HT1080 (cell line): ENCODE measurements at regions not wholly inside any gene's neighbourhood (a gene's known extent, or its start where the extent isn't known, plus 50 kb on each side); places are given as distances from the start of the nearest gene placed in this dataset.
"Not testable (repeated sequence)": the region's sequence is repeated elsewhere in the genome, so short reads cannot be mapped to it uniquely, and the experiment has no call there.

Source experiments
- DNase-seq: peaks from one replicate; pipeline ENCODE4 v3.0.0-alpha.2; 2015; ENCODE audit warnings: low read depth

DNA sequence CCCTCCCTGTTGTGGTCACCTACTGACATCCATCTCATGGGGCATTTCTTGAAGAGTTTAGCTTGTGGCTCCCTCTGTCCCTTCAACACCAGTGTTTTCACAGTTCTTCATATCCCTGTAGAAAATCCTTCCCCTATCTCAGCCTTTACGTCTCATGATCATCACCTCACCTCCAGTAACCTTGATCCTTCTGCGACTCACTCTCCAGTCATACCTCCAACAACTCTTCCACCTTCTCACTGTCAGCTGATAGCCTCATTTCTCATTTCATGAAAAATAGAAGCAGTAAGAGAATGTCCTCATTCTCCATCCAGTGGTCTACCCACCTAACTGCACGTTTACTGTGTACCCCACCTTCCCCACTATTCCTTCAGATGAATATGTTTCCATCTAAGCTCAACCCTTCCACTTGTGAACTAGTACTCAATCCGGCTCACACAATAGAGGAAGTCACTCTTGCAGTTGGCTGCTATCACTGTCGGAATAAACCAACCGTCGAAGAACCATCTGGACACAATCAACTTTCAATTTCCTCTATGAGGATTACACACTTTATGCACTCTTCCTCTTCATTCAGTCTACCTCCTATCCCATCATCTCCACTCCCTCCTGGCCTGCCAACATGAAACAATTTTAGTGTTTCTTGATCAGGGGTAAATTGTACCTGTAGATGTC is 256.0 kb downstream of the AHR start:
- DNase-seq, result peak; percentile 23

DNA sequence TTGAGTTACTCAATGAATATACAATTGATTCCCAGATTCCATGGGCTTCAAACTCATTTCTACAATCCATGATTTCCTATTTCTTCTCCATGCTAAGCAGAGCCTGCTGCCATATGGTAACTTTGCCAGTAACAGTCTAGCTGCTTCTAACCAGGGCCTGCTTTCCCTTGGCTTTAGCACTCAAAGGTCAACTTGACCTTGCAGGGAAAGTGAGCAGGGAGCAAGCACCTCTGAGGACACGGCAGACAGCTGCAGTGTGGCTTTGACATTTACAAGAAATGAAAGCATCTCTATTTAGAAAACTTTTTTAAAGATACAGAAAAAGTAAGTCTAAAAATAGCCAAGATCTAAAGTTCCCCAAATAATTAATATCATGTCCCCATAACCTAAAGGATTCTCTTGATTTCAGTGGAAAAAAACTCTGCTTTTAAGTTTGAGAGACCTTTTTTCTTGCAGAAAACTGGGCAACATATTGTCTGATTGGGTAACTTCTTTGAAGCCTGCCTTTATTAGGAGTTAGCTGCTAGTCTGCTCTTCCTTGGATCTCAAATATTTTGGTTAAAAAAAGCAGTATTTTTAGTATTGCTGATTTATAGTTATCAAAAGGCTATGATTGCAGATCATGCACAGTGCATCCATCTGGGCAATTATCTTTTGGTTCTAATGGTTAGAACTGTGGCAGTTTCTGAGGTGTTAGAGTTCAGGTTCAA is 257.9 kb downstream of the AHR start:
- no peak for DNase-seq

DNA sequence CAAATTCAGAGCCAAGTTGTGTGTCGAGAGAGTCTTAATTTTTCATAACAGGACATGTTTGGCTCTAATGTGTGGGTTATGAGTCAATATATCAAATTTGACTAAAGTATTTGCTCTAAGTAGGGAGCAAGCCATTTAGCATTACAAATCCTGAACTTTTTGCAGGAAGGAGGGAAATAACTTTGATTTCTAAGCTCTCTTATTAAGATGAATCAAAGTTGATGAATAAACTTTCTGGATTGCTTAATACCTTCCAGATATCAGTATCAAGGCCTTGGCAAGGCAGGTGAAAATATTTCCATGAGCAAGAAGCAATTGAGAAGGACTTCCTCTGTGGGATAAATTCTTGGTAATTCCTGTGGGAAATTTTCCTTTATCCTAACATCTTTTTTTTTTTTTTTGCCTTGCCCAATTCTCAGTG is 258.8 kb downstream of the AHR start:
- DNase-seq, result no peak

DNA sequence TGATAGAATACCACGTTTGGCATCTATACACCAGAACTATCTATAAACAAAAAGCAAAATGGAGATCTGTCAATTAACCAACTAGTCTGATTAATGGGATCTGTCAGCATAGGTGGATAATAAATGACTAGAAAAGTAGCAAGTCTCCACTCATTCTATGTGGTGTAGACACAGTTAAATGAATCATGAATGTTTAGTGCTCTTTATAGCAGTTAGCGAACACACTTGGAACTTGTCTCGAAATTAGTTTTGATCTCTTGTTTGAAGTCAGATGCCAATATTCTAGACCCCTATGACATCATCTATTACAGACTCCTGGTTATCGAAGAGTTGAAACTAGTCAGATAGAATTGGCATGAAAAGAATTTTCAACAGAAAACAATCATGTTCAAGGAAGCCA is 259.7 kb downstream of the AHR start:
- DNase-seq, result no peak

DNA sequence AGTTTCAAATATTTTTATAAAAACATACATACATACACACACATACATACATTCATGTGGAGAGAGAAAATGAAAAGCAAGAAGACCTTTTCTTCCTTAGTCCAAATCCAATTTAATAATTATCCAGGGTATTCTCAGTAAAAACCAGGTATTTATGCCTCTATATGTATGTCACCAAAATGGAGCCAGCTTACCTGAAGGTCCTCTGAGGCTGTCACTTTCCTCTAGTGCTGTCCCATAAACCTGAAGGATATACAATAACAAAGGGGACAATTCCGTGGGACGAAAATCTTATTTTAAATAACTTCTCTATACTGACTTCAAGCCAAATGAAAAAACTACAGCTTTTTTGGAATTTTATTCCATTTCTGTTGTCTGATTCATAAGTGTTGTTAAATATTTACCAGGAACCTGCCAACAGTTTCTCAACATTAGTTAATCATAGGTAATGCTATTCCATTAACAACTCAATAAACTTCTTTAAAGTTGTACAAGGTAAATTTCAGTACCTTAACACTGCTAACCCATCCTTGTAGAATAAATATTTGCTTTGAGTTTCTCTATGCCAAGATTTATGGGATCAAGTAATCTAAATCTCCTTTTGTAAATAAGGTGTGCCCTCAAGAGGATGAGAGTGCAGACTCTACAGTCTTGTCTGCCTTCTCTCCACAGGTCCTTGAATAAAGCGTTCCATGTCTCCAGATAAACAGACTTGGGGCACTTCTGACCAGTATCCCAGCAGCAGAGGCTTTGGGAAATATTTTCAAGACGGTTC is 260.3 kb downstream of the AHR start:
- no peak for DNase-seq

DNA sequence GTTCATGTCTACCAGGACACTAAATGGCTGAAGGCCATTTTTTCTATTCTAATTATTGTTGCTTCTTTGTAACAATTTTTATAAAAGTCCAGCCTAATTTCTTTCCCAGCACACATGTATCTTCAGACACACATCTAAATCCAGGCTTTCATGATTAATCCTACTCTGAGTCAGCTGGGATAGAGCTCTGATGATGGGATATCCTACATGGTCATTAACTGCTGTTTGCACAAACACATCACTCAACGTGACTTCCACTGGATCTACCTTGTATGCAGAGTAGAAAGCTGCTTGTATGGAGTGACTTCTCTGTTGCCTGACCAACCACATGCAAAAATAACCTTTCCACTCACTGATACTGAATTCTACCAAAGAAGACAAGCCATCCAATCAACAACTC is 260.9 kb downstream of the AHR start:
- DNase-seq, result peak; percentile 28

DNA sequence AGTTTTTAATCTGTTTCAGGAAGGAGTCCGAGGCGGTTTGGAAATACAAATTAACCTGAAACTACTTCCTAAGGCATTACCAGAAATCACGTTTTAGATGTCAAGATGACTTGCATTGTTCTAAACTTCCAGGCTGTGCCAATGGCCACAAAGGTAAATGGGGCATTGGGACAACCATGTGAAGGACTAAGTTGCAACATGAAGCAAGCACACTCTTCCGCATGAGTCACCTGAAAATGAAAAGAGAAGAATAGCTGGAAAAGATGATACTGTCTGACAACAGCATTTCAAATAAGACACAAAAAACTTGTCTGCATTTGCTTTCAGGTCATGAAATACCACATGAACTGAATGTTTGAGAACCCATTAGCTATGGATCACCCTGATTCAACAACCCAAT is 262.1 kb downstream of the AHR start:
- no peak for DNase-seq

DNA sequence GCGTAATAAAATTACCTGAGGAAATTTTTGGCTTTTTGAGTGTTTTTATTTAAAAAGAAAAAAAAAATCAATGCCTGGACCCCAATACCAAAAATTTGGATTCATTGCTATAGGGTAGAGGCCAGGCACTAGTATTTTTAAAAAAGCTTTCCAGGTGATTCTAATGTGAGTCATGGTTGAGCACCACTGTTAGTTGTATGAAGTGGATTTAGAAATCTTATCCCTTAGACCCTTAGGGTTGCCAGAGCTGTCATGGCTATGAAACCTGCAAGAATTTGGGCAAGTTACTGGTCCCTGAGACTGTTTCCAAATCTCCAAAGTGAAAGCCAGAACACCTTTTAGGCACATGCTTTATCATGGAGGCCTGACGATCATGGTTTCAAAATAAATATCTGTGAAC is 262.5 kb downstream of the AHR start:
- DNase-seq, result no peak

DNA sequence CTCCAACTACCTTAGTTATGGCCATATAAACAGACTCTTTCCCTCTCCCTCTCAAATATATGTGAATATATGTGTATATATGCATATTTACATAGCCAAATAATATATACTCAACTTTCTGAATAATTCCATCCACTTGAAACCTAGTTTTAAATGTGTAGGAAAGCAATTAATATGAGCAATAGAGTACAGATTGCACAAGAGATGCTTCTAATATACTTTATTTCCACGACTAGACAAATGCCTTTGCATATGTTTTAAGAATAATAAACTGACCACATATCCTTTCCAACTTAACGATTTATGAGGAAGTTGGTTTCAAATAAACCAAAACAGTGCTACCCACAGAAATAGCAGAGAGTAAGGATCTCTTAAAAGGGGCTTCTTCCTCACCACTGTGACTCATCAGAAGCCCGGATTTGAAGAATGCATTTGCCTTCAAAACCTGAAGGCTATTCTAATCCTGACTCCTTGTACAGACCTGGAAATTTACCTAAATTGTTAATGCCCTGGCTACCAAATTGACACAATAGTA is 266.3 kb downstream of the AHR start:
- DNase-seq, result peak; percentile 75

DNA sequence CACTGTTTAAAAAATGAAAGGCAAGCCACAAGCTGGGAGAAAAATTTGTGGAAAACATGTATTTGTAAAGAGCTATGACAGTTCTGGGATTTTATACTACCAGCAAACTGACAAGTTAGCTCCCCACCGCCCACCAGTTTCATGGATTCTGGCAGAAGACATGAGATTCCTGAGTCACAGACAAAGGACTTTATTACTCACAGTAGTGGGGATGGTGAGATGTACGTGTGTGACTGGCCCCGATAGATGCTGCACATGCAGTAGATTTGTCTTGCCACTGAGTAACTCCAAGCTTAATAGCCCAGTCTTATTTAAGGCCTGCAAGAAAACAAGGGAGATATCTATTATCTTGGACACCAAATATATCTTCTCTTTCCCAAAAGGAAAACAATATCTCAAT is 281.7 kb downstream of the AHR start:
- peak; percentile 55 for DNase-seq

DNA sequence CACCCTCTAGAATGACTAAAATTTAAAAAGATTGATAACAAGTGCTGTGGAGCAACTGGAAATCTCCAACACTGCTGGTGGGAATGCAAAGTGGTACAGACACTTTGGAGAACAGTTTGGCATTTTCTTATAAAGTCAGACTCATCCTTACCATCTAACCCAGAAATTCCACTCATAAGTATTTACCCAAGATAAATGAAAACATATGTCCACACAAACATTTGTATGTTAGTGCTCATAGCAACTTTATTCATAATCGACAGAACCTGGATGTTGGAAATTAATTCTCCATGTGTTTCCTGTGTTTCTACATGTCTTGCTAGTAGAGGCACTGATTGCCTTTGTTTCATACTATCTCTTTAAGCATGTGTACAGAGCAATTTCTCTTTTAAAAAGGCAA is 282.4 kb downstream of the AHR start:
- DNase-seq, result no peak

DNA sequence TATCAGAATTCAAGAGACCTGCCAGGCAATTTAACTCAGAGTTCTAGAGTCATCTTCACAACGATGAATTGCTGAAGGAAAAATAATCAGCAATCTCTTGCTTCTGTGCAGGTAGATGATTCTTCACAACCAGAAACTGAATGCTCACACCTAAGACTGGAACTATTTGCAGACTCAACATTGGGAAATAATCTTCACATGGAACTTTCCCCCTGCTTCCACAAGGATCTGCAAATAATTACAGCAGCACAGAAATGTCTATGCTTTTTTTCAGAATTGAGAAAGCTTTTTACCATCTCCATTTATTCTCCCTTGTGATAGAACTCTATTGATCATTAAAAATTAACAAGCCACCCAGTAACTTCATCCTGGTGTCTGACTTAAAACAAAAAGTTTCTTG is 282.8 kb downstream of the AHR start:
- no peak for DNase-seq

DNA sequence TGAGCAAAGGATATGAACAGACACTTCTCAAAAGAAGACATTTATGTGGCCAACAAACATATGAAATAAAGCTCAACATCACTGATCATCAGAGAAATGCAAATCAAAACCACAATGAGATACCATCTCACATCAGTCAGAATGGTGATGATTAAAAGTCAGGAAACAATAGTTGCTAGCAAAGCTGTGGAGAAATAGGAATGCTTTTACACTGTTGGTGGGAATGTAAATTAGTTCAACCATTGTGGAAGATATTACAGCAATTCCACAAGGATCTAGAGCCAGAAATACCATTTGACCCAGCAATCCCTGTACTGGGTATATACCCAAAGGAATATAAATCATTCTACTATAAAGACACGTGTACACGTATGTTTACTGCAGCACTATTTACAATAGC is 284.2 kb downstream of the AHR start:
- DNase-seq, result not testable (repeated sequence)

DNA sequence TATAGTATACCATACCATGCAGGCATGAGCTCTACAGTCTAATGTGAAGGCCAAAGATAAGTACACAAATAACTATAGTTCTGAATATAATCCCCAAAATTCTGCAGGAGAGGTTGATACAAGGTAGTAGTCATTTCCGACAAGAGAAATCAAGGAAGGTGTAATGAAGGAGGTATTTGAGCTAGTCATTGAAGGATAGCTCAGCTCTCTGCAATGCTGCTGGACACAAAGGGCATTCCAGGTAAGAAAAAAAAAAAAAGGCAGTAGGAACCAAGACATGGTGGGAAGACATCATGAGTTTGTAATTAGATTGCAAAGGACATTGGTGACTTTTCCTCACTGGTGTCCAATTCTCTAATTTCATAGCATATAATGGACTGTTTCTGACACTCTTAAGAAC is 285.3 kb downstream of the AHR start:
- no peak for DNase-seq

DNA sequence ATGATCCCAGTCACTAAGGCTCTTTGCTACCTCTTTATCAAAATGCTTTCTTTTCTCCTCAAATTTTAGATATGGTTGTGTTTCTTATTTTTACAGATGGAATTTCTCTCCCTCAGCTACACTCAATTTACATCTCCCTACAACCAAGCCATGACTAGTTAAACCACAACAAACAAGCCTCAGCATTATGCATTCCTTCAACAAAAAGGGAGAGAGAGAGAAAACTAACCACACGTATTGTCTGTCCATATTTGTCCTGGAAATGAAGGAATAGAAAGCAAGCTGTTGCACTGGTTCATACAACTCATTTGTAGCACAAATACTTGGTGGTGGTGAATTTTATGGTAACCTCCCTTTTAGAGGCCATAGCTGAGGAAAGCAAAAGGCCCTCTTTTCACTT is 286.4 kb downstream of the AHR start:
- DNase-seq, result peak; percentile 42

DNA sequence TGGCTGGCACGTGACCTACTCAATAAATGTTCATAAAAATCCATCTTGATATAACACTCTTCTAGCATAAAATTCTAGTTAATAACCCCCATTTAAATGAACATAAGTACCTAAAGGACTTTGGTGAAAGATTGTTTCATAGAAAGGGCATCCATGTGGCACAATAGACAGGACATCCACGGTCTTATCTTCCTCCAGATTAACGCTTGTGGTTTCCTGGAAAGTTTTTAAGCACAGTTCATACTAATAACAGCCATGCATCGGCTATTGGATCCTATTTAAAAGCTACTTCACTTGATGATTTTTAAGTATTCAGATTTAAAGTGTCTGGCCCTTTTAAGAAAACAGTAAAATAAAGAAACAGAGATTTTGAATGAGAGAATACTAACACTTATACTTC is 288.3 kb downstream of the AHR start:
- no peak for DNase-seq

DNA sequence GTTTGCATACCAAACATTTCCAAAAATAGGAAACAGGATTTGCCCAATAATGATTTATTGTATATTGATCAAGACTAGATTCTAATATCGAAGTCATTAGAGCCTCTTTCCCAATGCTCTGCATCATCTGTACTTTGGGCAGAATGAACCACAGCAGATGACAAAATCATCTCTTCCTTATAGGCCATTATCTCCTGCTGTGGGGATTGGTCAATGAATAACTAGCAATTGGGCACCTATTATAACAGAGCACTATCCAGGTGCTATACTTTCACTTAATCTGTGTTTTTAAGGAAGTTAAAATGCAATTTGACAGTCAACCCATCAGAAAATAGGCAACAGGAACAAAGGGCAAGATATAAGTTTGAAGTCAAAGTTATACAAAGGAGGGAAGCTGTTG is 290.3 kb downstream of the AHR start:
- DNase-seq, result no peak

DNA sequence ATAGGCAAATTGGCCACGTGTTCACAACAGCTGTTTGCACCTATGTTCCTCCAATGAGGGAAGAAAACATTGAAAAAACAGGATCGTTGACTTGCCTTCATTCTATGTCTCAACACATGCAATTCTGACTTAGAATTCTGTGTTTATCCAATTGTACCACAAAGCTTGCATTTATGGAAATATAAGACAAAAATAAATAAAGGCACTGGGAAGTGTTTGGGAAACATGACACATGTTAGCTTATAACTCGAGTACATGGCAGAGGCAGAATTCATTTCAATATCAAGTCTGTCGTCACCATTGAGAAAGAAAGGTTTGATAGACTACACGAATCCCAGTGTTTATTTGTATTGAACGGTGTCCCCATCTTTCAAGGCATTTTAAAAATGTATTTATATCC is 291.2 kb downstream of the AHR start:
- DNase-seq, result no peak

DNA sequence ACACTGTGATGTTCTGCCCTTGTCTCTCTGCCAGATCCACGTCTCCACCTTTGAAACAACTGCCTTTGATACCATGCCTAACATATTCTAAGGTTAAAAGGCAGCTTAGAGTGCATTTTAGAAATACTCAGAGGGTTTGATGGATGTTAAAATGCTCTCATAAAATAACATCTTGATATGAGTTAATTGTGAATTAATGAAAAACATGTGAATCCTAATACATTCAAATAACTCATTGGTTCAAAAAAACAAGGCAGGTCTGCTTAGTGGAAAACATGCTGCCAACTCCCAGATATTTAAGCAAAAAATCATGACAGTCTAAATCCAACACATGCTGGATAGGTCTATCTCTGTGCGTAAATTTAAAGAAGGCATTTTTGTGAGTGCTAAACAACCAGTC is 291.8 kb downstream of the AHR start:
- DNase-seq, result no peak

DNA sequence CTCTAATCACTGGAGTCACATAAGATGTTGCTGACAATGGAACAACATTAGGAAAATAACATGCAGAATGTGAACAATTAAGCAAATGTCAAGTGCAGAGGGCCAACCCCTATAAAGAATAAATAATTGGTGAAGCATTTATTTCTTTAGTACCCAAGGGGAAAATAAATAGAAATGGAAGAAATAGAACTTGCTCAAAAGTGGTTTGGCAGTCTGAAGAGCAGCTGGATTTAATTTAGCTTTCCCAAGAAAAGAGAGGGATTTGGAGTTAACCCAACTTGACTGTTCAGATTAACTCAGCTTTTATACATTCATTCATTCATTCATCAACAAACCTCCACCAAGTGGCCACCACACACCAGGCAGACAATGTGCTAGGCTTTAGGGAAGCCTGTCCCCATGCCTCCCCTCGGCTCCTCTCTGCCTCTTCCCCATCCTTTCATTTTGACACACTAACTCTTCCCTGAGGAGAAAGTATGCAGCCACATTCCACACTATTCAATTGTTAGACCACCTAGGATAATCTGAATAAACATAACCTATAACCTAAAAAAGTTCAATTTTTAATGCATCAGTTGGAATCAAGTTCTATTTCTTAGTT is 295.5 kb downstream of the AHR start:
- DNase-seq, result no peak

DNA sequence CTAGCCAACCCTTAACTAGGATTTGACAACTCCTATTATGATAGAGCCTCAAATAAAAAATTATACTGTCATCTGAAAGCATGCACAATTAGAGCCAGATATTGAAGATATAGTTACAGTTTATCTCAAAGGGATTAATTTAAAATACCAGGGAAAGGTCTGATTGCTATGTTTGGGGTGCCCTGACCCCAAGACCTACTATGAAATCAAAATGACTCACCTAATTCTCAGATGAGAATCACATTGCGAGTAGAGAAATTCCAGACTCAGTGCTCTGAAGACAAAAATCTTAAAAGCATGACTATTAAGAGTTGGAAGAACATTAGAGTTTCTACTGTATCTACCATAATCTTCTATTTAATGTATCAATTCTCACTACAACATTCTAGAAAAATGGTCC is 297.1 kb downstream of the AHR start:
- DNase-seq, result no peak

DNA sequence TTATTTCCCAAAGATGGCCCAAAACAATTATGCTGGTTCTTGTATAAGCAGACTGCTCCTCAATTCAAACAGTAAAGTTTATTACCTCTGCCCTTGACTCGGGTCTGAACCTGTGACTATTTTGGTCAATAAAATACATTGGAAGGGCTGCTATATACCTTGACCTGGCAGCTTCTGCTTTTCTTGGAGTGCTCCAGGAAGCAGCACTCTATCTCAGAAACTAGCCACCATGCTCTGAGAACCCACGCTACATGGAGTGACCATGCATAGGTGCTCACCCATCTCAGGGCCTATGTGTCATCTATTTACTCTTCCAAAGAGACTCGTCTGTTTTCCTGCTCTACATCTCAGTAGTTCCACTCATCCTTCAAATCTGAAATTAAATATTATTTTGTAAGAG is 299.9 kb downstream of the AHR start:
- DNase-seq, result no peak
